ENCODE measurements at regions not wholly inside any gene's neighbourhood (a gene's known extent, or its start where the extent isn't known, plus 50 kb on each side); places are given as distances from the start of the nearest gene placed in this dataset.

GRCh38 chr6:132909742-132910141 is 95.4 kb downstream of the RPS12 start:
- ChIA-PET CTCF (interaction anchor here (1.1 to 1.4 kb wide), 3 partner anchors 8 to 53 kb away, joined by 4 read pairs; no protein-coding TSS in a partner anchor), POLR2A (no interaction called here)
- TF ChIP-seq CTCF (IDR thresholded peaks at IDR 0.05; ENCODE audit: control extremely low read depth, extremely low read depth, low read depth, missing control alignments) = no peak
- no peak for DNase-seq (ENCODE audit: extremely low spot score)

GRCh38 chr6:132910759-132911158 is 96.4 kb downstream of the RPS12 start:
- no peak for DNase-seq (ENCODE audit: extremely low spot score)
- ChIA-PET POLR2A (no interaction called here), CTCF (interaction anchor here (1.2 to 1.6 kb wide), 2 partner anchors 11 to 52 kb away, joined by 4 read pairs; no protein-coding TSS in a partner anchor)
- no peak for TF ChIP-seq CTCF (IDR thresholded peaks at IDR 0.05; ENCODE audit: control extremely low read depth, extremely low read depth, low read depth, missing control alignments)

- ChIA-PET CTCF (interaction anchor here (1.1 to 2.2 kb wide), 2 partner anchors 10 to 44 kb away, joined by 3 to 4 read pairs; no protein-coding TSS in a partner anchor), POLR2A (no interaction called here)
- no peak for DNase-seq (ENCODE audit: extremely low spot score)
- TF ChIP-seq CTCF (IDR thresholded peaks at IDR 0.05; ENCODE audit: control extremely low read depth, extremely low read depth, low read depth, missing control alignments) = no peak
These were observed 104.9 kb downstream of the RPS12 start for GRCh38 chr6:132919045-132919860.

DNA sequence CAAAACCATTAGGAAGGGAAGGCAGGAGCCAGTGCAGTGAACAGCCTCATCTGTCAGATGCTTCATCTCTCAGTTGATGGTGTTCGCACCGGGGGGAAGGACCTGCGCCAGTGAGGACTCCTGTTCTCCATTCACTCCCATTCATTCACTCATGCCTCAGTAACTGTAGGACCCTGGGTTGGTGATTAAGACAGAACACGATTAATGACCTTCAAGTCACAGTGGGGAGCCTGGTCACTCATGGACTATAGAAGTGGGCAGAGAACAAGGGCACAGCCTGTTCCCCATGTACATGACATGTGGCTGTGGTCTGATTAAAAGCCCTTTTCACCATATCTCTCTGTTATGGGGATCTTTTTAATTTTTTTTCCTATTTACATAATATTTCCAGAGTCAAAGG is 113.3 kb downstream of the RPS12 start:
- no peak for TF ChIP-seq CTCF (IDR thresholded peaks at IDR 0.05; ENCODE audit: control extremely low read depth, extremely low read depth, low read depth, missing control alignments)
- ChIA-PET CTCF (interaction anchor here (1.7 kb wide), 1 partner anchor 9 kb away, joined by 3 read pairs; no protein-coding TSS in a partner anchor), POLR2A (no interaction called here)
- DNase-seq (ENCODE audit: extremely low spot score) = no peak

GRCh38 chr6:132929141-132929540 is 114.8 kb downstream of the RPS12 start:
- DNase-seq (ENCODE audit: extremely low spot score) = no peak
- POLR2A ChIA-PET = no interaction called here
- no peak for TF ChIP-seq CTCF (IDR thresholded peaks at IDR 0.05; ENCODE audit: control extremely low read depth, extremely low read depth, low read depth, missing control alignments)
- CTCF ChIA-PET = interaction anchor here (0.7 to 1.4 kb wide), 3 partner anchors 11 to 259 kb away, joined by 3 read pairs; no protein-coding TSS in a partner anchor

GRCh38 chr6:132931313-132931712 is 116.9 kb downstream of the RPS12 start:
- CTCF ChIA-PET = no interaction called here
- DNase-seq (ENCODE audit: extremely low spot score) = no peak
- no peak for TF ChIP-seq CTCF (IDR thresholded peaks at IDR 0.05; ENCODE audit: control extremely low read depth, extremely low read depth, low read depth, missing control alignments)
- POLR2A ChIA-PET = no interaction called here

Measured in GM10248 (cell line).